WERI-Rb-1 (cell line): ENCODE measurements at regions not wholly inside any gene's neighbourhood (a gene's known extent, or its start where the extent isn't known, plus 50 kb on each side); places are given as distances from the start of the nearest gene placed in this dataset.

ENCODE experiments used
- DNase-seq: peaks from one replicate; pipeline ENCODE4 v3.0.0-alpha.2; 2020
- H3K27ac ChIP-seq: fragments of 250-450 bp; sonication (Bioruptor Pico); 2 replicates; pipeline ENCODE4 v1.5.1; 2020; ENCODE audit warnings: mild to moderate bottlenecking, moderate library complexity
- H3K27me3 ChIP-seq: fragments of 250-450 bp; sonication (Bioruptor Pico); 2 replicates; pipeline ENCODE4 v1.5.1; 2021; ENCODE audit warnings: mild to moderate bottlenecking, low read depth, moderate library complexity; ENCODE audit not compliant: insufficient read depth, severe bottlenecking
- H3K36me3 ChIP-seq: fragments of 250-450 bp; sonication (Bioruptor Pico); 2 replicates; pipeline ENCODE4 v1.5.1; 2020; ENCODE audit warnings: mild to moderate bottlenecking, moderate library complexity
- H3K4me3 ChIP-seq: 2 replicates; pipeline ENCODE4 v1.5.1; 2011; ENCODE audit warnings: low read depth, mild to moderate bottlenecking, control low read depth, low read length
- H3K9me3 ChIP-seq: fragments of 250-450 bp; sonication (Bioruptor Pico); 2 replicates; pipeline ENCODE4 v1.5.1; 2021; ENCODE audit warnings: mild to moderate bottlenecking, moderate library complexity; ENCODE audit not compliant: severe bottlenecking
- TF ChIP-seq, protein P1 (sequence below): IDR thresholded peaks from 2 replicates; pipeline ENCODE4 v1.5.1; 2011; ENCODE audit warnings: low read depth, mild to moderate bottlenecking, control low read depth, inconsistent platforms, low read length

DNA sequence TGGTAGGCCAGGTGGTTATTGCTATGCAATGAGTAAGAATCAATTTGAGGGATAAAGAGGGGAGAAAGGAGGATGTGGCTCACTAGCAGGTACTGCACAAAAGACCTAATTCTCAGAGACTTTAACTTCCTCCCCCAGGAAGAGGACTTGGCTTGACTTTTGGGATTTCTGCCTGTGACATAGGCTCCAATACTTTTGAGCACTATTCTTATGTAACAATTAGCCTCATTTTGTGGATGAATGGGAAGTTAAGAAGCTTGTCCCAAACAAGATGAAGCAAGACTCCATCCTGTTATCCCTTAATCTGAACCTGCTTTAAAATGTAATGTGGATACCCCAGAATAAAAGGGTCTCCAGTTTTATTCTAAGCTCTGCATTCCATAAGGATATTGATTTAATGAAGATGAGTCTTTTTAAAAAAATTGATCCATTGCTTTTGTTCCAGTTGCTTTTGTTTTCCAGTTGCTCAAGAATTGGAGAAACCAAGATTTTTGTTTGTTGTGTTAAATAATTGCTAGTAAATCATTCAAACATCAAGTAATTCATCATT is 218.5 kb downstream of the SNX13 start:
- no peaks in the 10 kb centered on the region for H3K9me3 ChIP-seq
- no peaks in the 10 kb centered on the region for H3K27me3 ChIP-seq
- no peaks in the 10 kb centered on the region for H3K36me3 ChIP-seq
- TF ChIP-seq, protein P1, sequence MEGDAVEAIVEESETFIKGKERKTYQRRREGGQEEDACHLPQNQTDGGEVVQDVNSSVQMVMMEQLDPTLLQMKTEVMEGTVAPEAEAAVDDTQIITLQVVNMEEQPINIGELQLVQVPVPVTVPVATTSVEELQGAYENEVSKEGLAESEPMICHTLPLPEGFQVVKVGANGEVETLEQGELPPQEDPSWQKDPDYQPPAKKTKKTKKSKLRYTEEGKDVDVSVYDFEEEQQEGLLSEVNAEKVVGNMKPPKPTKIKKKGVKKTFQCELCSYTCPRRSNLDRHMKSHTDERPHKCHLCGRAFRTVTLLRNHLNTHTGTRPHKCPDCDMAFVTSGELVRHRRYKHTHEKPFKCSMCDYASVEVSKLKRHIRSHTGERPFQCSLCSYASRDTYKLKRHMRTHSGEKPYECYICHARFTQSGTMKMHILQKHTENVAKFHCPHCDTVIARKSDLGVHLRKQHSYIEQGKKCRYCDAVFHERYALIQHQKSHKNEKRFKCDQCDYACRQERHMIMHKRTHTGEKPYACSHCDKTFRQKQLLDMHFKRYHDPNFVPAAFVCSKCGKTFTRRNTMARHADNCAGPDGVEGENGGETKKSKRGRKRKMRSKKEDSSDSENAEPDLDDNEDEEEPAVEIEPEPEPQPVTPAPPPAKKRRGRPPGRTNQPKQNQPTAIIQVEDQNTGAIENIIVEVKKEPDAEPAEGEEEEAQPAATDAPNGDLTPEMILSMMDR, result no peak
- no peak overlapping the region for H3K27ac ChIP-seq
- no peak for DNase-seq
- no peak overlapping the region for H3K4me3 ChIP-seq

DNA sequence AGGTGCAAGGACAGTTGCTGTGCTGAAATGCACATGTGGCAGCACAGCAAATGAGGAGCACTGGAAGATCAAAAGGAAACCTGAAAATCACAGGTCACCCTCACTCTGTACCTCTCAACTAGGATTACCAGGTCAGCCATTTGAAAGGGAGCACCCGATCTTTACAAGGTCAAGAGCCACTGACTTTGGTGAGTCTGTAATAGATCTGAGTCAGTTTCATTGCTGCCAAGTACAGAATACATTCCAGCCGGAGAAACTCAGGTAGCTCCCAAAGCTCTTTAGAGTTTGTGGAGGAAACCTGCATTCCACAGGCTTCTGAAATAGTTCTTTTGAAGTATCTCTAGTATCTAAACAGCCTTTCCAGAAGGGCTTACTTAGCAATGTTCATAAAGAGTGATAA is 217.5 kb downstream of the SNX13 start:
- Histone ChIP-seq H3K27me3 (no peaks in the 10 kb centered on the region), H3K9me3 (no peaks in the 10 kb centered on the region), H3K36me3 (no peaks in the 10 kb centered on the region), H3K27ac (no peak overlapping the region), H3K4me3 (no peak overlapping the region)
- TF ChIP-seq, protein P1, result no peak
- DNase-seq, result no peak

DNA sequence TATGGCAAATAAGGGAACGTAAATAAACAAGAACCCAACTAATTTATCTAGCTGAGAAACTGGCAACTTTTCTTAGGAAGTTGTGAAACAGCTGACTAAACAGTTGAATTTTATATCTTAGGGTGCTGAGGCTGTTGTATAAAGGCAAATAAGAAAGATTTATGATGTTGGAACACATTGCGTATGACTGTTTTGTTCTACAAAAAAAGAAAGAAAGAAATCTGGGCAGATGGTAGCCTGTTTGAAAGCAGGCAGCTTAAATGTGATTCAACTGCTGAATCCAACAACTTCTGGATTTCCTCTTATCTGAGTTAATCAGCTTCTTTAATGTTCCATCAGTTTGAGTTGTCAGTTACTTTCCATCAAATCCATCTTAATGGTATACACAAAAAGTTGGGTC is 214.5 kb downstream of the SNX13 start:
- TF ChIP-seq, protein P1, result no peak
- Histone ChIP-seq H3K27me3 (no peaks in the 10 kb centered on the region), H3K27ac (no peak overlapping the region), H3K36me3 (no peaks in the 10 kb centered on the region), H3K9me3 (no peaks in the 10 kb centered on the region), H3K4me3 (no peak overlapping the region)
- no peak for DNase-seq

DNA sequence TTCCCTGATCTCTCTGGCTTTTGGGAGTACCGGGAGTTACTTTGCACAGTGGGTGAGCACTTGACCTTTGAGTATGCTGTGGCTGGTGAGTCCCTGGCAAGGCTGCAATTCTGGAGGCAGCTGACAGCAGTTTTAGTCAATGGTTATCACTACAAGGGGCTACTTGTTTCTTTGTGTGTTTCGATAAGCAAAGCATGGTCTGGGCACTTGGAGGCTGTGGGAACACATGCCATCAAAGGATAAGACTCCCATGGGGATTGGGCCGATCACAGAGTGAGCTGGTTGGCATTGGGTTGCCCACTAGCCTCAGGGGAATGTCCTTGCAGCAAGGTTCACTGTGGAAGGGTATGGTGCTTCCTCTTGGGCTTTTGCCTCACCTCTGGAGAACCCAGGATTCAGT is 208.2 kb downstream of the SNX13 start:
- TF ChIP-seq, protein P1, result no peak
- DNase-seq, result no peak

More for the DNA sequence above, 208.2 kb downstream of the SNX13 start:
- H3K4me3 ChIP-seq, result no peak overlapping the region
- H3K9me3 ChIP-seq, result peaks cover 2% of the 10 kb centered on the region
- H3K36me3 ChIP-seq, result no peaks in the 10 kb centered on the region
- no peak overlapping the region for H3K27ac ChIP-seq
- H3K27me3 ChIP-seq, result no peaks in the 10 kb centered on the region
